ENCODE measurements at regions not wholly inside any gene's neighbourhood (a gene's known extent, or its start where the extent isn't known, plus 50 kb on each side); places are given as distances from the start of the nearest gene placed in this dataset.

GRCh38 chr12:88638966-88639760 lies 58.9 kb upstream of the KITLG start:
- in situ Hi-C loops (cut with MboI; ENCODE audit: low pct_unique_long_range_greater_than_20kb, low sequenced_read_pairs): no loop called here
- no peak for DNase-seq

- in situ Hi-C loops (cut with MboI; ENCODE audit: low pct_unique_long_range_greater_than_20kb, low sequenced_read_pairs): no loop called here
Observed at GRCh38 chr12:88638388-88638787, 58.1 kb upstream of the KITLG start.

DNA sequence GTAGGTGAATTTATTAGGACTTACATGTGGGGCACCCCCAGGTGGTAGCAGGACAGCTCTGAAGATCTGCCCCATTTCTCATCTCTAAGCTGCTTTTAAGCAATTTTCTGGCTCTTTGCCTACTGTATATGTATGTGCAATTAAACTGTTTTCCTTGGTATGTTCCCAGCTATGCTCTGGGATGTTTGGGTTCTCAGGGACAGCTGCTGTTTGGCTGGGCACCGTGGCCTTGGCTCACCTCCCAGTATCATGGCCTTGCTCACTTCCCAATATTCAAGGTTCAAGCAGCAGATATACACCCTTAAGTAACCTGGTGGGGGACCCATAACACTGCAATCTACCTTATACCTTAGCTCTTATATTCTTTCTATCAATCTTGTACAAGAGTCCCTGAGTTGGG lies 53.7 kb upstream of the KITLG start:
- in situ Hi-C loops (cut with MboI; ENCODE audit: low pct_unique_long_range_greater_than_20kb, low sequenced_read_pairs): no loop called here
- DNase-seq: no peak

More at GRCh38 chr12:88638388-88638787, 58.1 kb upstream of the KITLG start:
- no peak for DNase-seq

- in situ Hi-C loops (cut with MboI; ENCODE audit: low pct_unique_long_range_greater_than_20kb, low sequenced_read_pairs): no loop called here
- DNase-seq: peak; percentile 14
Observed at GRCh38 chr12:88633312-88633711, 53.0 kb upstream of the KITLG start.

GRCh38 chr12:88630561-88630960 lies 50.3 kb upstream of the KITLG start:
- no peak for DNase-seq
- in situ Hi-C loops (cut with MboI; ENCODE audit: low pct_unique_long_range_greater_than_20kb, low sequenced_read_pairs): no loop called here
